ENCODE measurements at regions not wholly inside any gene's neighbourhood (a gene's known extent, or its start where the extent isn't known, plus 50 kb on each side); places are given as distances from the start of the nearest gene placed in this dataset.
"Not testable (repeated sequence)": the region's sequence is repeated elsewhere in the genome, so short reads cannot be mapped to it uniquely, and the experiment has no call there.

DNA sequence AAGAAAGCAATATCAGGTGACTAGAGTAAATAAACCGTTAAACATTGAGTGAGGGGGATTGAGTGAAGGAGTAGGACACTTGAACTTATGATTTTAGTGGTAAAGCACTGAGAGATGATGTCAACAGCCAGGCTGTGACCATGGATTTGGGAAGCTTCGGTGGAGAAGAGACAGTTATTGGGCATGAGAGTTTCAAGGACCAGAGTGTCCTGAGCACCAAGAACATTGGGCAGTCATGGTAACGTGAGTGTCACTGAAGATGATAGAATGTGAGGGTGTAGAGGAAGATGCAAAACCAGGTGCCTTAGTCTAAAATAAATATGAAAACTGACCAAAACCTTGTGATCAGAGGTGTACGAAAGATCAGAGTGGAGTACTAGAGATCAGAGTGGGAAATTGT is 248.1 kb downstream of the ASXL3 start:
- DNase-seq (ENCODE audit: low read depth), result no peak
- CTCF ChIA-PET, result interaction anchor here (0.8 to 1.4 kb wide), 3 partner anchors 11 to 13 kb away, joined by 3 to 4 read pairs (median 3); no protein-coding TSS in a partner anchor

DNA sequence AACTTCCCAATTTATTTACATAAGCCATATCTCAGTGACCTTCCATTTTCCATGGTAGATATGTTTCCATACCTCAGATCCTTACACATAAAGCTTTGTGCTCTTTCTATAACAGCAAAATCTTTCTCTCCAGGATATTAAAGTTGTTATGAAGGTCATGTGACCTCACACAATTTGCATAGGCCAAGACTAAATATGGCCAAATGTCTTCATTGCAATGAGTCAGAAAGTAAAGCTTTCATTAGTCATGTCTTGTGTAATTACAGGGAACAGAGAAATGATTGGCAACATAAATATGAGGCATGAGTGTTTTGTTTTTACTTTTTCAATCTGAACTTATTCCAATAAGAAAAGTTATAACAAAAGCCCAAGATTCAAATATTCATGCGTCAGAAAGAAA is 243.5 kb downstream of the ASXL3 start:
- POLR2A ChIA-PET, result interaction anchor here (0.6 kb wide), 1 partner anchor 370 kb away, joined by 3 read pairs; no protein-coding TSS in a partner anchor
- Histone ChIP-seq H3K4me3 (ENCODE audit: low read depth, low read length) (no peak overlapping the region), H3K36me3 (ENCODE audit: control insufficient read depth, insufficient read depth, low read length) (no peaks in the 10 kb centered on the region), H3K27me3 (ENCODE audit: control insufficient read depth, insufficient read depth, low read length) (no peaks in the 10 kb centered on the region)
- TF ChIP-seq, protein P1, sequence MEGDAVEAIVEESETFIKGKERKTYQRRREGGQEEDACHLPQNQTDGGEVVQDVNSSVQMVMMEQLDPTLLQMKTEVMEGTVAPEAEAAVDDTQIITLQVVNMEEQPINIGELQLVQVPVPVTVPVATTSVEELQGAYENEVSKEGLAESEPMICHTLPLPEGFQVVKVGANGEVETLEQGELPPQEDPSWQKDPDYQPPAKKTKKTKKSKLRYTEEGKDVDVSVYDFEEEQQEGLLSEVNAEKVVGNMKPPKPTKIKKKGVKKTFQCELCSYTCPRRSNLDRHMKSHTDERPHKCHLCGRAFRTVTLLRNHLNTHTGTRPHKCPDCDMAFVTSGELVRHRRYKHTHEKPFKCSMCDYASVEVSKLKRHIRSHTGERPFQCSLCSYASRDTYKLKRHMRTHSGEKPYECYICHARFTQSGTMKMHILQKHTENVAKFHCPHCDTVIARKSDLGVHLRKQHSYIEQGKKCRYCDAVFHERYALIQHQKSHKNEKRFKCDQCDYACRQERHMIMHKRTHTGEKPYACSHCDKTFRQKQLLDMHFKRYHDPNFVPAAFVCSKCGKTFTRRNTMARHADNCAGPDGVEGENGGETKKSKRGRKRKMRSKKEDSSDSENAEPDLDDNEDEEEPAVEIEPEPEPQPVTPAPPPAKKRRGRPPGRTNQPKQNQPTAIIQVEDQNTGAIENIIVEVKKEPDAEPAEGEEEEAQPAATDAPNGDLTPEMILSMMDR (IDR thresholded peaks at IDR 0.05; ENCODE audit: insufficient read depth, low read depth, low read length), result no peak
- no peak for DNase-seq (ENCODE audit: low read depth)
- CTCF ChIA-PET, result interaction anchor here (1.6 kb wide), 1 partner anchor 16 kb away, joined by 3 read pairs; no protein-coding TSS in a partner anchor

More for the DNA sequence above, 248.1 kb downstream of the ASXL3 start:
- TF ChIP-seq, protein P1 (IDR thresholded peaks at IDR 0.05; ENCODE audit: insufficient read depth, low read depth, low read length), result no peak
- H3K27me3 ChIP-seq (ENCODE audit: control insufficient read depth, insufficient read depth, low read length), result no peaks in the 10 kb centered on the region
- no peak overlapping the region for H3K4me3 ChIP-seq (ENCODE audit: low read depth, low read length)
- POLR2A ChIA-PET, result no interaction called here
- H3K36me3 ChIP-seq (ENCODE audit: control insufficient read depth, insufficient read depth, low read length), result no peaks in the 10 kb centered on the region

DNA sequence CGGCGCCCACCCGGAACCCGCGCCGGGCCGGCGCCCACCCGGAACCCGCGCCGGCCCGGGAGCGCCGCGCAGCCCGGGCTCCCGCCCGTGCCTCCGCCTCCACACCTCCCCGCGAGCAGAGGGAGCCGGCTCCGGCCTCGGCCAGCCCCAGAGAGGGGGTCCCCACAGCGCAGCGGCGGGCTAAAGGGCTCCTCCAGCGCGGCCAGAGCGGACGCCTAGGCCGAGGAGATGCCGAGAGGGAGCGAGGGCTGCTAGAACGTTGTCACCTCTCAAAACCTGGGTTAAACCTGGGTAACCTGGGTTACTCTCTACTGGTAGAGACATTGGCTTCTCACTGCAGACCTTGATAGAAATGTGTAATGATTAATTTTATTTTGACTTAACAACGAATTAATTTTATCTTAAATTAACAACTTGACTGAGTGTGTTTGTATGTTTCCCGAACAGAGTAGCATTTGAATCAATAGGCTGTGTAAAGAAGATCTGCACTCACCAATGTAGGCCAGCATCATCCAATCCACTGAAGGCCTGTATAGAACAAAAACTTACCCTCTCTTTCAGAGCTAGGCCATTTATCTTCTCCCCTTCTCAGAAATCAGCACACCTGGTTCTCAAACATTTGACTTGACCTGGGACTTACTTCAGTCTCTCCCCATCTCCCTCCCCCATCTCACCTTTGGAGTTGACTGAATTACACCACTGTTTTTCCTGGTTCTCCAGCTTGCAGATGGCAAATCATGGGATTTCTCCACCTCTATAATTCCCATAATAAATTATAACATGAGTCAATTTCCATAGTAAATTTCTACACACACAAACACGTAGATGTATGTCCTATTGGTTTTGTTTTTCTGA is 242.7 kb downstream of the ASXL3 start:
- TF ChIP-seq, protein P1 (IDR thresholded peaks at IDR 0.05; ENCODE audit: insufficient read depth, low read depth, low read length), result no peak
- no peak overlapping the region for H3K4me3 ChIP-seq (ENCODE audit: low read depth, low read length)
- no peaks in the 10 kb centered on the region for H3K27me3 ChIP-seq (ENCODE audit: control insufficient read depth, insufficient read depth, low read length)
- ChIA-PET CTCF (no interaction called here), POLR2A (no interaction called here)
- H3K36me3 ChIP-seq (ENCODE audit: control insufficient read depth, insufficient read depth, low read length), result no peaks in the 10 kb centered on the region
- DNase-seq (ENCODE audit: low read depth), result no peak

DNA sequence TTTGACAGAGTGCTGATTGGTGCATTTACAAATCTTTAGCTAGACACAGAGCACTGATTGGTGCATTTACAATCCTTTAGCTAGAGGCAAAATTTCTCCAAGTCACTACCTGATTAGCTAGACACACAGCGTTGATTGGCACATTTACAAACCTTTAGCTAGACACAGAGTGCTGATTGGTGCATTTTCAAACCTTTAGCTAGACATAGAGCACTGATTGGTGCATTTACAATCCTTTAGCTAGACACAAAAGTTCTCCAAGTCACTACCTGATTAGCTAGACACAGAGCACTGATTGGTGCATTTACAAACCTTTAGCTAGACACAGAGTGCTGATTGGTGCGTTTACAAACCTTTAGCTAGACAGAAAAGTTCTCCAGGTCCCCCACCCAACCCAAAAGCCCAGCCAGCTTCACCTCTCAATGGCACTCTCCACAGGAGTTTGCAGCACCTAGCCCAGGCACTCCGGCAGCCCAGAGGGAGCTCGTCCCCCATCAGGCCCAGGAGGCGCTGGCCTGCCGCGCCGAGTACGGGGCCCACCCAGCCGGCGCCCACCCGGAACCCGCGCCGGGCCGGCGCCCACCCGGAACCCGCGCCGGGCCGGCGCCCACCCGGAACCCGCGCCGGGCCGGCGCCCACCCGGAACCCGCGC is 241.8 kb downstream of the ASXL3 start:
- H3K36me3 ChIP-seq (ENCODE audit: control insufficient read depth, insufficient read depth, low read length); CTCF ChIA-PET; H3K4me3 ChIP-seq (ENCODE audit: low read depth, low read length); H3K27me3 ChIP-seq (ENCODE audit: control insufficient read depth, insufficient read depth, low read length); POLR2A ChIA-PET; DNase-seq (ENCODE audit: low read depth): not testable (repeated sequence)

DNA sequence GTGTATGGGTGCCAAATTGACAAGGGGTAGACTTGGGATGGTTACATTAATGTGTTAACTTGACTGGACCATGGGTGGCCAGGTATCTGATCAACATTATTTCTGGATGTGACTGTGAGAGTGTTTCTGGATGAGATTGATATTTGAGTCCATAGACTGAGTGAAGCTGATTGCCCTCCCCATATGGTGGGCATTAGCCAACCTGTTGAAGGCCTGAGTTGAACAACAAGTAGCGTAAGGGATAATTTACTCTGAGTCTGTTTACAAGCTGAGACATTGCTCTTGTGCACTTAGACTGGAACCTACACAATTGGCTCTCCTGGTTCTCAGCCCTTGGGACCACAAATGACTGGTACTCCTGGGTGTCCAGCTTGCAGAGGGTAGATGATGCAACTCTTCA is 240.1 kb downstream of the ASXL3 start:
- CTCF ChIA-PET, result no interaction called here

More for the DNA sequence above, 240.1 kb downstream of the ASXL3 start:
- TF ChIP-seq, protein P1 (IDR thresholded peaks at IDR 0.05; ENCODE audit: insufficient read depth, low read depth, low read length), result no peak
- H3K27me3 ChIP-seq (ENCODE audit: control insufficient read depth, insufficient read depth, low read length), result no peaks in the 10 kb centered on the region
- H3K4me3 ChIP-seq (ENCODE audit: low read depth, low read length), result no peak overlapping the region
- DNase-seq (ENCODE audit: low read depth), result no peak
- H3K36me3 ChIP-seq (ENCODE audit: control insufficient read depth, insufficient read depth, low read length), result no peaks in the 10 kb centered on the region
- POLR2A ChIA-PET, result no interaction called here
